Glomerular visceral epithelial cell (primary cell): ENCODE measurements at regions not wholly inside any gene's neighbourhood (a gene's known extent, or its start where the extent isn't known, plus 50 kb on each side); places are given as distances from the start of the nearest gene placed in this dataset.
"Not testable (repeated sequence)": the region's sequence is repeated elsewhere in the genome, so short reads cannot be mapped to it uniquely, and the experiment has no call there.

Experiments
- DNase-seq: peaks from one replicate; pipeline ENCODE4 v3.0.0-alpha.2; 2016; ENCODE audit errors: extremely low spot score

GRCh38 chr6:33895296-33895695, 91.5 kb upstream of the MLN start:
- DNase-seq: no peak

- no peak for DNase-seq
Observed at GRCh38 chr6:33894438-33894837, 90.6 kb upstream of the MLN start.

- no peak for DNase-seq
Observed at GRCh38 chr6:33892581-33893346, 89.0 kb upstream of the MLN start.

GRCh38 chr6:33888664-33889200, 84.9 kb upstream of the MLN start:
- no peak for DNase-seq

- DNase-seq: no peak
Observed at GRCh38 chr6:33888183-33888582, 84.4 kb upstream of the MLN start.

GRCh38 chr6:33886673-33887144, 82.9 kb upstream of the MLN start:
- DNase-seq: no peak

- DNase-seq: peak; percentile 29
Observed at GRCh38 chr6:33885132-33886057, 81.6 kb upstream of the MLN start.

GRCh38 chr6:33883621-33884020, 79.8 kb upstream of the MLN start:
- DNase-seq: not testable (repeated sequence)

GRCh38 chr6:33882154-33882553, 78.4 kb upstream of the MLN start:
- DNase-seq: no peak

GRCh38 chr6:33880766-33881165, 77.0 kb upstream of the MLN start:
- no peak for DNase-seq

- DNase-seq: no peak
Observed at GRCh38 chr6:33880104-33880678, 76.4 kb upstream of the MLN start.

GRCh38 chr6:33878562-33878961, 74.8 kb upstream of the MLN start:
- DNase-seq: no peak

- DNase-seq: no peak
Observed at GRCh38 chr6:33877982-33878535, 74.3 kb upstream of the MLN start.

GRCh38 chr6:33875696-33876095, 71.9 kb upstream of the MLN start:
- no peak for DNase-seq

- peak; percentile 11 for DNase-seq
Observed at GRCh38 chr6:33875141-33875581, 71.4 kb upstream of the MLN start.

- DNase-seq: no peak
Observed at GRCh38 chr6:33874136-33874760, 70.4 kb upstream of the MLN start.

GRCh38 chr6:33872761-33873160, 69.0 kb upstream of the MLN start:
- no peak for DNase-seq

- DNase-seq: no peak
Observed at GRCh38 chr6:33869826-33870423, 66.1 kb upstream of the MLN start.

- no peak for DNase-seq
Observed at GRCh38 chr6:33869121-33869520, 65.3 kb upstream of the MLN start.

- DNase-seq: no peak
Observed at GRCh38 chr6:33868141-33868540, 64.3 kb upstream of the MLN start.
